Stimulated activated CD8-positive, alpha-beta memory T cell treated with anti-CD3 and anti-CD28 coated beads, Interleukin-4, amount 100 ng/mL, for 24 hours (primary cell): ENCODE measurements at regions not wholly inside any gene's neighbourhood (a gene's known extent, or its start where the extent isn't known, plus 50 kb on each side); places are given as distances from the start of the nearest gene placed in this dataset.

Experiments used
- DNase-seq: peaks from one replicate; pipeline ENCODE4 v3.0.0-alpha.2; 2020; ENCODE audit warnings: low read depth

GRCh38 chr10:4343091-4343490, 482.9 kb upstream of the AKR1E2 start:
- DNase-seq: no peak

GRCh38 chr10:4338768-4339167, 487.2 kb upstream of the AKR1E2 start:
- no peak for DNase-seq

- no peak for DNase-seq
Observed at GRCh38 chr10:4337563-4337962, 488.4 kb upstream of the AKR1E2 start.

- no peak for DNase-seq
Observed at GRCh38 chr10:4334871-4335270, 491.1 kb upstream of the AKR1E2 start.

GRCh38 chr10:4334015-4334414, 492.0 kb upstream of the AKR1E2 start:
- no peak for DNase-seq

GRCh38 chr10:4333459-4333894, 492.5 kb upstream of the AKR1E2 start:
- no peak for DNase-seq

- no peak for DNase-seq
Observed at GRCh38 chr10:4332764-4333458, 493.1 kb upstream of the AKR1E2 start.

- DNase-seq: no peak
Observed at GRCh38 chr10:4331150-4331549, 494.9 kb upstream of the AKR1E2 start.

- no peak for DNase-seq
Observed at GRCh38 chr10:4330636-4331035, 495.4 kb upstream of the AKR1E2 start.

GRCh38 chr10:4329225-4329624, 496.8 kb upstream of the AKR1E2 start:
- DNase-seq: no peak

GRCh38 chr10:4326647-4327046, 499.4 kb upstream of the AKR1E2 start:
- no peak for DNase-seq

- no peak for DNase-seq
Observed at GRCh38 chr10:4319870-4320367, 506.1 kb upstream of the AKR1E2 start.

- no peak for DNase-seq
Observed at GRCh38 chr10:4316161-4316810, 509.7 kb upstream of the AKR1E2 start.

- DNase-seq: no peak
Observed at GRCh38 chr10:4315551-4315950, 510.5 kb upstream of the AKR1E2 start.

- DNase-seq: no peak
Observed at GRCh38 chr10:4313051-4313450, 513.0 kb upstream of the AKR1E2 start.

- DNase-seq: no peak
Observed at GRCh38 chr10:4312051-4312835, 513.8 kb upstream of the AKR1E2 start.

- DNase-seq: no peak
Observed at GRCh38 chr10:4310172-4310571, 515.8 kb upstream of the AKR1E2 start.

- no peak for DNase-seq
Observed at GRCh38 chr10:4307910-4308309, 518.1 kb upstream of the AKR1E2 start.

- no peak for DNase-seq
Observed at GRCh38 chr10:4306871-4307270, 519.1 kb upstream of the AKR1E2 start.

- DNase-seq: no peak
Observed at GRCh38 chr10:4303045-4303444, 518.0 kb upstream of the KLF6 start.

GRCh38 chr10:4301291-4302045, 516.5 kb upstream of the KLF6 start:
- no peak for DNase-seq

- no peak for DNase-seq
Observed at GRCh38 chr10:4296161-4296560, 511.2 kb upstream of the KLF6 start.
